Iris pigment epithelial cell (primary cell): ENCODE measurements at regions not wholly inside any gene's neighbourhood (a gene's known extent, or its start where the extent isn't known, plus 50 kb on each side); places are given as distances from the start of the nearest gene placed in this dataset.
"Not testable (repeated sequence)": the region's sequence is repeated elsewhere in the genome, so short reads cannot be mapped to it uniquely, and the experiment has no call there.

ENCODE experiments used
- DNase-seq: peaks from one replicate; pipeline ENCODE4 v3.0.0-alpha.2; 2011; ENCODE audit warnings: low read depth

DNA sequence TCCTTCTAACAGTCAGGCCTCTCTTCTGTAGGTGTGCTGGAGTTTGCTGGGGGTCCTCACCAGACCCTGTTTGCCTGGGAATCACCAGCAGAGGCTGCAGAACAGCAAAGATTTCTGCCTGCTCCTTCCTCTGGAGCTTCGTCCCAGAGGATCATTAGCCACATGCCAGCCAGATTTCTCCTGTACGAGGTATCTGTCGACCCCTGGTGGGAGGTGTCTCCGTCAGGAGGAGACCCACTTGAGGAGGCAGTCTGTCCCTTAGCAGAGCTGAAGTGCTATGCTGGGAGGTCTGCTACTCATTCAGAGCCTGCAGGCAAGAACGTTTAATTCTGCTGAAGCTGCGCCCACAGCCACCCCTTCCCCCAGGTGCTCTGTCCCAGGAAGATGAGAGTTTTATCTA, 611.1 kb upstream of the COBL start:
- no peak for DNase-seq

DNA sequence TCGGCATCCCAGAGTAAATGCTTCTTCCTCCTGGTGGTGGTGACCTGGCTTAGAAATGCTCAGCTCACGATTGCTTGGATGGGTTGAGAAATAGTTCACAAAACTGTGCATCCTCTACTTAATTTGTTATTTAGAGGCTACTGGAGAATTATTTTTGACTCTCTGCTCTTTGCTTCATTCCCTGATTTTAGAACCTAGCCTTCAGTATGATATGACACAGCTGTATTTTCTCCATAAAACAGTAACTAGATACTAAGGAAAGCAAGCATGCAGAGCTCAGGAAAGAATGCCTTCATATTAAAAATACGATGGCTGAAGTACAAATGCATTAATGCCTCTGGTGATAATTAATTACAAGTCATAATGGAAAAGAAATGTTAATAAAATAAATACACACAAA, 602.0 kb upstream of the COBL start:
- no peak for DNase-seq

DNA sequence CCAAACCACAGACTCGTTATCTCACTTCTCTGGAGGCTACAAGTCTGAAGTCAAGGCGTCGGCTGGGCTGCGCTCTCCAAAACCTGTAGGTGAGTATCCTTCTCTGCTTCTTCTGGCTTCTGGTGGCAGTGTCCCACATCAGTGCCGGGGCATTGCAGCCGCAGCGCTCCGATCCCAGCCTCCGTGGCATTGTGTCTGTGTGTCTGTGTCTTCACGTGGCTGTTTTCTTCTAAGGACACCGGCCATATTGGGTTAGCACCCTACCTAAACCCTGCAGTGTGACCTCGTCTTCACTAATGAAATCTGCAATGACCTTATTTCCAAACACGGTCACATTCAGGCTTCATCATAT, 584.9 kb upstream of the COBL start:
- no peak for DNase-seq

DNA sequence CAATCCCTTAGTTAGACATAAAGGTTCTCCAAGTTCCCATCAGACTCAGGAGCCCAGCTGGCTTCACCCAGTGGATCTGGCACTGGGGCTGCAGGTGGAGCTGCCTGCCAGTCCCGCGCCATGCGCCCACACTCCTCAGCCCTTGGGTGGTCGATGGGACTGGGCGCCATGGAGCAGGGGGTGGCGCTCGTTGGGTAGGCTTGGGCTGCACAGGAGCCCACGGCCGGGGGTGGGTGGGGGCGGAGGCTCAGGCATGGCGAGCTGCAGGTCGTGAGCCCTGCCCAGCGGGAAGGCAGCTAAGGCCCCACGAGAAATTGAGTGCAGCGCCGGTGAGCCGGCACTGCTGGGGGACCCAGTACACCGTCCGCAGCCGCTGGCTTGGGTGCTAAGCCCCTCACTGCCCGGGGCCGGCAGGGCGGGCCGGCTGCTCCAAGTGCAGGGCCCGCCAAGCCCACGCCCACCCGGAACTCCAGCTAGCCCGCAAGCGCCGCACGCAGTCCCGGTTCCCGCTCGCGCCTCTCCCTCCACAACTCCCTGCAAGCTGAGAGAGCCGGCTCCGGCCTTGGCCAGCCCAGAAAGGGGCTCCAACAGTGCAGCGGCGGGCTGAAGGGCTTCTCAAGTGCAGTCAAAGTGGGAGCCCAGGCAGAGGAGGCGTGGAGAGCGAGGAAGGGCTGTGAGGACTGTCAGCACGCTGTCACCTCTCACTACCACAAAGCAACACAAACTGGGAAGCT, 584.3 kb upstream of the COBL start:
- not testable (repeated sequence) for DNase-seq

DNA sequence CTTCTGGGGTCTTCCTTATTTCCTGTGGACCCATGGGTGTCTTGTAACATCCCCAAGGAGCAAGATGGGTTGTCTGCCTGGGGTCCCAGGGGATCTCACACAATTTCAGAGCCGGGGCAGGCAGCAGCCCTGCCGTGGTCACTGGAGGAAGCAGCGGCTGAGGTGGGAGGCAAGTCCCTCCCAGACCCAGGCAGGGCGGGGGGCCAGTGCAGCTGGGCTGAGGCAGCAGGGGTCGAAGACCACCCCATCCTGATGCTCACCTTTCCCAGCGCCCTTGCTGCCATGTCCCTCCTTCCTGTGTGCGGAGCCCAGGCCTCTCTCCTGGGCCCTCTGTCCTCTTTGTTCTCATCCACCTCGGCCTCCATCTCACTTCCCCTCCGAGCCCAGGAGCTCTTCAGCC, 583.0 kb upstream of the COBL start:
- DNase-seq: no peak

DNA sequence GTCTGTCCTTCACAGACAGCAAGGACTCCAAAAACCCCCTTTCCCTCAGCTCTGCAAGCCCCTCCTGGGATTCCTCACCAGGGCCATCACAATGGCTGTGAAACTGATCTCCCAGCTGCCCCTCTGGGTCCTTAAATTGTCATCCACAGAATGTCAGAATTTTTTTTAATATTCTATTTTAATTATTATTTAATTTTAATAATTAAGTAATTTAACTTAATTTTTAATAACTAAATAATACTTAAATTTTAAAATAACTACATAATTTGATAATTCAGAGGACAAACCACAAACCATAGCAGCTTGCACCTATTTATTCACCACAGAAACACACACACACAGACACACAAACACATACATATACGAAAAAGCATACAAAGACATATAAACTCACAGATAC, 565.8 kb upstream of the COBL start:
- DNase-seq: no peak

DNA sequence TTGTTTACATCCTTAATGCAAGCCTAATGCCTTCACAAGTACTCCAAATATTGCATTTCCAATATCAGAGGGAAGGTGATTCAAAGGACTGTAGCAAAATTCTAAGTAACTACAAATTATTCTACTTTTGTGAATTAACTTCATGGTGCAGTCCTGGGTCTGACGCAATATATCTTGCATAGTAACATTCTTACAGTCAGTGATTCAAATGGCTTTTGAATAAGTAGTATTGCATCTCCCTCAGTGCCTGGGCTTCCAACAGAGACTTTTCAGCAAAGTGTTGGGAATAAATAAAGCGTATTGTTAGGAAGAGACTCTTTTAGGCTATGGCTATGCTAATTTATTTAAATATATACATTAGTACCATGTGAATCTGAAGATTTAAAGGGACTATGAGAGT, 564.7 kb upstream of the COBL start:
- DNase-seq: no peak

DNA sequence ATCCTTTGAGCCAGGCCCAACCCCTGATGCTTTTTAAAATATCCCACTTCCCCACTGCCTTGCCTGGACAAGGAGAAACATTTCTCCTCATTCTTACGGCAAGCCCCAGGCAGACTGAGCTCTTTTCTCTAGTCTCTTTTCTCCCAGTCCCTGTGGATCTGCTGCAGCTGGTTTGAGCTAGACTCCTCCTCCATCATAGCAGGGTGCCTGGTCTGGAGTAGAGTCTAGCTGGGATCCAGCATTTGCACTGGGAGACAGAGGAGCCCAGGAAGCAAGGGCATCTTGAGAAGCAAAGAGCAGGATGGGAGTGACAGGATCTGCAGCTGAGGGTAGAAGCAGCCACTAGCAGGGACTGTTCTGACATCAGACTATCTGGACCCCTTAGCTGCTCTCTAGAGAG, 562.3 kb upstream of the COBL start:
- no peak for DNase-seq

DNA sequence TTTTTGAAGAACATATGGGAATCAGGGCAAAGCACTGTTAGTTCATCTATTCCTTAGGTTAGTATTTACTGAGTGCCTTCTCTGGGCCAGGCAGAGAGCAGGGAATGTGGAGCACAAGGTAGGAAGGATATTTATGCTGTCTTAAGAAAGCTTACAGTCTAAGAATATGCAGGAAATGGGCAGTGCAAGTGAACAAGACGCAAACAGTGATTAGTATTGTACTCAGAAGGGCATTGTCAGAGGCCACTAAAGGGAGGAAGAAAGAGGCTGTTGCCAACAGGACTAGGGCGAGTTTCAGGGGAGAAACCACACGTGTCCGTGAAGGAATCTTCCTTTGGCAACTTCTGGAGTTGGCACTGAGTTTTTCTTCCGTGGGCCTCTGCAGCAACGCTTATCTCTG, 552.8 kb upstream of the COBL start:
- no peak for DNase-seq

DNA sequence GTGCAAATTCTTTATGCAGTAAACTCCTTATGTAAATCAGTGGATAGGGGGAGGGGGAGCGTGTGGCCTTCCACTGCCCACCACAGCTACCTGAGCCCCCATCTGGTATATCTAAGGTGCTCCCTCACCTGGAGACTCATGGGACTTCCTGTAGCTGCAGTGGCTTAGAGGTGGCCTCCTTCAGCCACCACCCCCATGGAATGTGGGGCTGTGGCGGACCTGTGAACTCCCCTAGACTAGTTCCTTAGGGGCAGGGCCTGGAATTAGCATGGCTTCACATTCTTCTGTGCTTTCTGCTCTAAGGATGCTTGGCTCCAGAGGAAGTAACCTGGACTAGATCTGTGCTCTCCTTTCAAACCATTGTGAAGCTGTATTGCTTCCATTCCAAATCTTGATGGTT, 550.5 kb upstream of the COBL start:
- no peak for DNase-seq

DNA sequence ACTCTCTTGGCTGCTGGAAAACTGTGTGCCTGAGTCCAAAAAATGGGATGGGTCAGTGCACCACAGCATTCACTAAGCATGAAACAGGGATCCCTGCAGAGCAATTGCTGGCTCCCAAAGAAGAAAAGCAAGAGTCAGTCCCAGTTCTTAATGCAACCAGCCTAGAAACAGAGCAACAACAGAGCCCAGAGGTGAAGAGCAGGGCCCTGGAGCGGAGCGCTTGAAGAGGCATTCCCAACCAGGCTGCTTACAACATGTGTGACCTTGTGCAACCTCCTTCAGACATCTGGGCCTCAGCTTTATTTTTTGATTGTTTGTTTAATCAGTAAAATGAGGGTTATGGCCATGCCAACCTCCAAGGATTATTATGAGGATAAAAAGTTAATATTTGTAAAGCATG, 543.7 kb upstream of the COBL start:
- no peak for DNase-seq

DNA sequence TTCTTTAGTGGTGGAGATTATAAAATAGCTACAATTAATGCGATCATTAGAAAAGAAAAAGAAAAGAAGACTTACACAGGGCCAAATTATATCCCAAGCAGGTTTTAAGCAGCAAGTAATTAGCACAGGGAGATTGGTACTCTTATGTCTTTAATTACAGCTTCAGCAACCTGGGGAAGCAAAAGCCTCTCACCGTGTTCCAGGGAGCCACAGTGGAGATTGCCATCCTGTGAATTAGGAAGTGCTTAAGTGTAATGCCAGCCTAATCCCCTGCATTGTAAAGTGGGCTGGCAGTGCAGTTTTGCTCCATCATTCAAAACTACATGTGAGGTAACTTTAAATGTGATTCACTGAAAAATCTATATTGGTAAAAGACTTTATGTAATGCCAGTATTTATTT, 533.5 kb upstream of the COBL start:
- no peak for DNase-seq

DNA sequence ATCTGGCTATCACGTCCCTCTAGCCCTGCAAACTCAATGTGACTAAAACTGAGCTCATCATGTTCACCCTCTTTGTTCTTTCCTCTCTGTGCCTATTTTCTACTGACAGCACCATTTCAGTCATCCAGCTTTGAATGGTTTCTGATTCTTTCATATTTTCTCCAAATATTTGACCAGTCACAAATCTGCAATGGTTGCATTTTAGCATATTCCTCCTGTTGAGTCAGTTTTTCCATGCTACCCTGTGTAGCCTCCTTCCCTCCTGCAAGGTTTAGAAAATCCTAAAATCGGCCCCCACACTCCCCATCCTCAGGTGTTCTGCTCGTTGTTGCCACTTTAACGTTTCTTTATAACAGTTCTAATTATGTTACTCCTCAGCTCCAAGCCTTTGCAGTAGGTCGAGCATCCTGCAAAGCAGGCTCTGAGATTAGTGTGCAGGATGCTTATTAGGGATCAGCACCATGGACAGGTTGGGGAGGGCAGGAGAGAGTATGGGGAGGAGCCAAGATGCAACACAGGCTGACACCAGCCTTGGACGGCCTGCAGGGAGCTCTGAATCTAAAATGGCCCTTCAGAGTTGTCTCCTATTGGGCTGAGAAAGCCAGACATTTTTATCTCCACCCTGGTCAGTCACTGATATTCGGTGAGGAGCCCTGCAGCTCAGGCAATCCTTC, 531.0 kb upstream of the COBL start:
- DNase-seq: no peak

DNA sequence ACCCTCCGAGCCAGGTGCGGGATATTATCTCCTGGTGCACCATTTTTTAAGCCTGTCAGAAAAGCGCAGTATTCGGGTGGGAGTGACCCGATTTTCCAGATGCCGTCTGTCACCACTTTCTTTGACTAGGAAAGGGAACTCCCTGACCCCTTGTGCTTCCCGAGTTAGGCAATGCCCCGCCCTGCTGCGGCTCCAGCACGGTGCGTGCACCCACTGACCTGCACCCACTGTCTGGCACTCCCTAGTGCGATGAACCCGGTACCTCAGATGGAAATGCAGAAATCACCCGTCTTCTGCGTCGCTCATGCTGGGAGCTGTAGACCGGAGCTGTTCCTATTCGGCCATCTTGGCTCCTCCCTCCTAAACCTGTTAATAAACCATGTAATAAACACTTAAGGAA, 522.5 kb upstream of the COBL start:
- not testable (repeated sequence) for DNase-seq

DNA sequence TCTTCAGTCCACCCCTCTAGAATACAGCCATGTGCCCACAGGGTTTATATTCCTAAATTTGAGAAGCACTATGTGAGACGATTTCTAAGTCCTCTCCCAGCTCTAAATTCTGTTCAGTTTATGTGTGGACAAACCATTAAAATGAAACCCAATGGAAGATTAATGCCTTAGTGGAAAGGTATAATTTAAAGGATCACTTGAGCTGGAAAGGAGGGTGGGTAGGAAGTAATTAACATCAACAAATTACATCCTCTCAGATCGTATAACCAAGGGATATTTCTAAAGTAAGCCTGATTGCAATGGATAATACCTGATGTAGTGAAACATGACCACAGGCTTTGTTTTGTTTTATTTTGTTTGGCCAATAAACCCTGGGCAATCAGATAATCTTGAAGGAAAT, 511.0 kb upstream of the COBL start:
- no peak for DNase-seq

DNA sequence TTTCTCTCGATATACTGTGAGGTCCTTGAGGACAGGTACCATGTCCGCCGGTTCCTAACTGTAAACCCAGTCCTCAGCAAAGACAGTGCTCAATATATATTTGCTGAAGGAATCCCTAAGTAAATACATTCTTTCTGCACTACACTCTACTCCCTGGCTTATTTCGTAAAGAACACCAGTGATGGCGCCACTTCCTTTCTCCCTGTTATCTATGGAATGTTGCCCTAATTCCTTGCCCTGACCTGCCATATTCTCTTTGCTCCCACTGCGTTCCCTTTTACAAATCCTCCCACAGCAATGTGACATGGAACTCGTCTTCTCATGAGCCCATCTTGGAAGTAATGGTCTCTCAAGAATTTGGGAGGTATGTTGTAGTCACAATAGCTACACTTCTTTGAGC, 507.4 kb upstream of the COBL start:
- no peak for DNase-seq

DNA sequence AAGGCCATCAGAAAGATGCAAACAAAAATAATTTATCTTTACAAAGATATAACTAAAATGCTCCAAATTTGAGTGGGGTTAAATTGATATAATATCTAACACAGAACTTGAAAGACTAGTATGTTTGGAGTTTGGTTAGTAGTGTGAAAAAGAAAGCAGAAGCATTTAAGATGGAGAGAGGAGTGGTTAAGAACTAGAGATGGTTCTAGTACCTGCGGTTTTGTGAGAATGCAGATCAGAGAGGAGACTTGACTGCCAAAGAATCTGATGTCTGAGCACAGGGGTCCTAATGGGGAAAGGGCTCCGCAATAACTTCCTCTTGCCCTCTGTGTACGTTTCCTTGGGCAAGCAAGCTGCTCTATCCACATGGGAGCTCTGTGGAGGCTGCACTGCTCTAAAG, 506.8 kb upstream of the COBL start:
- no peak for DNase-seq

DNA sequence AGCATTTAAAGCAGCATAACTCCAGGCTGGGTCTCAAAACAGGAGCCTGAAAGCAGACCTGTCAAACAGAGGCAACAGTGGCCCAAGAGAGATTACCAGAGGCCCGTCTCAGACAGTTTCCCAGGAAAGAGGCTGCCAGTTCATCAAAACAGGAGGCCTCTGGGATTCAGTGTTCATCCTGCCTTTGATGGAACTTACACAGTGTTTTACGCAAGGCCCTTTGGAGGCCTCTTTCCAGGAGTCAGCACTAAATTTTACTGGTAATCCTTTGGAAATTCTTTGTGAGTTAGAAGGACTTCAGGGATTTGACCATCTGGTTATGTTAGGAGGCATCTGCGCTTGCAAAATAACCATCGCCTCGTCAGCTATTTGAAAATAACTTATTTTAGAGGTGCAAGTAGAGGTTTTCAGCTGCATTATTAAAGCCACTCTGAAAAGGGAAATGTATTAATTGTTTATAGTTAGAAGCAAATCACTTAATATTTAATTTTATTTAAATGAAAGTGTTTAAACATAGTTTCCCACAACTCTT, 501.2 kb upstream of the COBL start:
- DNase-seq: no peak

DNA sequence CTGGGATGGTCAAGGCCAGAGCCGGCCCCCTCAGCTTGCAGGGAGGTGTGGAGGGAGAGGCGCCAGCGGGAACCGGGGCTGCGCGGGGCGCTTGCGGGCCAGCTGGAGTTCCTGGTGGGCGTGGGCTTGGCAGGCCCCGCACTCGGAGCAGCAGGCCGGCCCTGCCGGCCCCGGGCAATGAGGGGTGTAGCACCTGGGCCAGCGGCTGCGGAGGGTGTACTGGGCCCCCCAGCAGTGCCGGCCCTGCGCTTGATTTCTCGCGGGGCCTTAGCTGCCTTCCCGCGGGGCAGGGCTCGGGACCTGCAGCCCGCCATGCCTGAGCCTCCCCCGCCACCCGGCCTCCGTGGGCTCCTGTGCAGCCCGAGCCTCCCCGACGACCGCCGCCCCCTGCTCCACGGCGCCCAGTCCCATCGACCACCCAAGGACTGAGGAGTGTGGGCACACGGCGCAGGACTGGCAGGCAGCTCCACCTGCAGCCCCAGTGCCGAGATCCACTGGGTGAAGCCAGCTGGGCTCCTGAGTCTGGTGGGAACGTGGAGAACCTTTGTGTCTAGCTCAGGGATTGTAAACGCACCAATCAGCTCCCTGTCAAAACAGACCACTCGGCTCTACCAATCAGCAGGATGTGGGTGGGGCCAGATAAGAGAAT, 489.3 kb upstream of the COBL start:
- not testable (repeated sequence) for DNase-seq

DNA sequence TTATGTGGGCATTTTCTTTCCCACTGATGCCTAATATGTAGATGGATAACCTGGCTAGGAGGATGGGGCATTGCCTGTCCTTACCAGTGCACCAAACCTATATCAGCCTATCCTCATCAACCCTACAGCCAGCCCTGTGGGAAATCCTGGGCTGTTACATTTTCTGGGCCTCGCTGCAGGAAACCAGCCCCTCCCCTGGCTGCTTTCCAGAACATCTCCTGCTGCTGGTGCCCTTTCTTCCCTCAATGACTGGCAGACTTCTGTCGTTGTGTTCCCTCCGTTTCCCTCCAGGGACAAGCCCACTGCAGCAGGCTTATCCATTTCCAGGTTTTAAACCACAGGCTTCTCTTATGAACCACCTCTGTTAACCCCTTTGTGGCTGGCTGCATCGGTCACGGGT, 486.1 kb upstream of the COBL start:
- no peak for DNase-seq

DNA sequence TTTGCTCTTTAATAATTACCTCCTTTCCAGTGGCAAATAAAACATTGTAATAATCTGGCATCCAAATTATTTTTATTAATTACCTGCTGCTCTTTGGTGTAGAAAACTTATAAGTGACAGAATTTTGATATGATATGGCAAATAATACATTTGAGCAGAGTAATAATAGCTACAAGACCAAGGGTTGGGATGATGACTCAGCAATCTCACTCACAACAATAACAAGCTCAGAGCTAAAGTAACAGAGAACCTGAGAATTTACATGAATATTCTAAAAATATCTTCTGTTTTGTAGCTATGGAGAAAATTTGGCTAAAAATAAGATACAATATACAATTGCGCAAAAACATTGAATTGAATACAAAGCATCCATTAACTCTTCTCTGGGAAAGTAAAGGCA, 480.8 kb upstream of the COBL start:
- no peak for DNase-seq

DNA sequence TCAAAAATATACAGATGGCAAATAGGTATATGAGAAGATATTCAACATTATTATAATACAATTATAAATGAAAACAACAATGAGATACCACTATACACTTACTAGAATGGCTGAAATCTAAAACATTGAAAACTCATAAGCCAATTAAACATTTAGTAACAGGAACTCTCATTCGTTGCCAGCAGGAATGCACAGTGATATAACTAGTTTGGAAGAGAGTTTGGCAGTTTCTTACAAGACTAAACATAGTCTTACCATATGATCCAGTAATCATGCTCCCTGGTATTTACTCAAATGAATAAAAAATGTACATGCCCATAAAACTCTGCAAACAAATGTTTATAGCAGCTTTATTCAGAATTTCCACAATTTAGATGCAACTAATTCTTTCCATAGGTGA, 476.2 kb upstream of the COBL start:
- DNase-seq: no peak

DNA sequence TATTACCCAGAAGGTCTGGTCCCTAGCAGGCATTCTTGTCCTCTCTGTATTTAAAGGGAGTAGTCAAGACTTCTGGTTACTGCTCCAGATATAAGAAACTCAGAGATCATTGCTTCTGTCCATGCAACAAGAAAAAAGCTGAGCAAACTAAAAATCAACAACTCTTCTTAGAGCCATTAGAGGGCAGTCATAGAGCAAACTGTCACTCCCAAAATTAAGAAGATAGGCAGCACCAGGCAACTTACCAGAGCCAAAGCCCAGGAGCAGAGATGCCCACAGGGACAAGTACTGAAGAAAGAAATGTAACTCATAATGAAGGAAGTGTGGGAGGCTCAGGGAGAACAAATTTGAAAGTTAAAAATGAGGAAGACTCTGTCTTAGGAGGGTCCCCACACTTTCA, 472.9 kb upstream of the COBL start:
- no peak for DNase-seq

DNA sequence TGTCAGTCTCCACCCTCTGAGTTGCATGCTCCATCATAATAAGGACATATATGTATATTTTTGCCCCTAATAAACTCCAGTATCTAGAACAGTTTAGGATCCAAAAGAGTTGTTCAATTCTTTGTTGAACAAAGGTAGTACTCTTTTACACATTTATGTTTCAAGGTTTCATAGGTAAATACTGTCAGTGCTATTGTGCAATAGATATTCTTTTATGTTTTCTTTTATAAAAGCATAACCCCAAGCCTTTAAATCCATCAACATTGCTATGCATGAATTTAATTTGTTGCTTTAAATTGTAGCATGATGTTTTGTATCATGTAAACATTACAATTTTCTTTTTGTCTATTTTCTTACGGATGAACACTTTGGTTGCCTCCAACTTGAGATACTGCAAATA, 469.7 kb upstream of the COBL start:
- DNase-seq: no peak
